WTC11 (cell line): ENCODE measurements at regions not wholly inside any gene's neighbourhood (a gene's known extent, or its start where the extent isn't known, plus 50 kb on each side); places are given as distances from the start of the nearest gene placed in this dataset.

Experiments used
- ATAC-seq: fragments of 200-7000 bp; cut with Tn5 transposase; 2 replicates; pipeline ENCODE4 v1.10.0; 2021; ENCODE audit warnings: mild to moderate bottlenecking, moderate library complexity
- CTCF ChIA-PET: fragments of 300-600 bp; sonication (Branson Sonifier 250); formaldehyde crosslinking; loops from one replicate; lab custom pipeline; 2021; ENCODE audit warnings: antibody characterized with exemption; lab: Charles Lee
- POLR2A ChIA-PET: fragments of 350-600 bp; sonication (Branson Sonifier 250); formaldehyde crosslinking; loops from one replicate; lab custom pipeline; 2021; ENCODE audit warnings: antibody characterized with exemption; lab: Charles Lee
- DNase-seq: peaks from one replicate; pipeline ENCODE4 v3.0.0; 2021; ENCODE audit warnings: low spot score
- H3K27ac Mint-ChIP-seq: 2 replicates; pipeline ENCODE4 v1.8.0; 2021; ENCODE audit warnings: mixed read lengths
- H3K27me3 Mint-ChIP-seq: 2 replicates; pipeline ENCODE4 v1.8.0; 2021; ENCODE audit warnings: low read depth, mild to moderate bottlenecking, moderate library complexity, mixed read lengths
- H3K36me3 Mint-ChIP-seq: 2 replicates; pipeline ENCODE4 v1.8.0; 2021; ENCODE audit warnings: mixed read lengths
- H3K4me1 Mint-ChIP-seq: 2 replicates; pipeline ENCODE4 v1.8.0; 2022; ENCODE audit warnings: mixed read lengths
- H3K4me3 Mint-ChIP-seq: 2 replicates; pipeline ENCODE4 v1.8.0; 2021; ENCODE audit warnings: mild to moderate bottlenecking, moderate library complexity, mixed read lengths
- H3K9me3 Mint-ChIP-seq: 2 replicates; pipeline ENCODE4 v1.8.0; 2021; ENCODE audit warnings: mixed read lengths
- ARID4B ChIP-seq: sonication (generic); formaldehyde crosslinking; IDR thresholded peaks from 2 replicates; pipeline ENCODE4 v1.8.0; 2023; ENCODE audit warnings: missing genetic modification reagents, mild to moderate bottlenecking, borderline replicate concordance
- ATF2 ChIP-seq: sonication (generic); formaldehyde crosslinking; IDR thresholded peaks from 2 replicates; pipeline ENCODE4 v1.8.1; 2022; ENCODE audit warnings: low read depth, missing genetic modification reagents, borderline replicate concordance
- CBFB ChIP-seq: sonication (generic); formaldehyde crosslinking; IDR thresholded peaks from 2 replicates; pipeline ENCODE4 v1.8.1; 2022; ENCODE audit warnings: mild to moderate bottlenecking, low read depth, missing genetic modification reagents
- CDX4 ChIP-seq: fragments of 250-450 bp; sonication (Bioruptor Pico); IDR thresholded peaks from 2 replicates; pipeline ENCODE4 v1.9.0; 2021; ENCODE audit warnings: moderate library complexity, mild to moderate bottlenecking, inconsistent platforms, borderline replicate concordance
- E2F5 ChIP-seq: sonication (generic); formaldehyde crosslinking; IDR thresholded peaks from 2 replicates; pipeline ENCODE4 v1.8.1; 2022; ENCODE audit warnings: mild to moderate bottlenecking, moderate library complexity, missing genetic modification reagents
- ESRRA ChIP-seq: sonication (generic); formaldehyde crosslinking; IDR thresholded peaks from 2 replicates; pipeline ENCODE4 v1.8.1; 2022; ENCODE audit warnings: mild to moderate bottlenecking, missing genetic modification reagents, borderline replicate concordance
- GRHL2 ChIP-seq: fragments of 250-450 bp; sonication (Bioruptor Pico); IDR thresholded peaks from 2 replicates; pipeline ENCODE4 v1.8.0; 2022; ENCODE audit warnings: mild to moderate bottlenecking, moderate library complexity; ENCODE audit not compliant: insufficient replicate concordance, severe bottlenecking
- IRF1 ChIP-seq: sonication (generic); formaldehyde crosslinking; IDR thresholded peaks from 2 replicates; pipeline ENCODE4 v1.8.0; 2023; ENCODE audit warnings: missing genetic modification reagents
- SMAD3 ChIP-seq: sonication (generic); formaldehyde crosslinking; IDR thresholded peaks from 2 replicates; pipeline ENCODE4 v1.8.0; 2022; ENCODE audit warnings: missing genetic modification reagents, mild to moderate bottlenecking, borderline replicate concordance
- TCF7 ChIP-seq: sonication (generic); formaldehyde crosslinking; IDR thresholded peaks from 2 replicates; pipeline ENCODE4 v1.8.0; 2022; ENCODE audit warnings: mild to moderate bottlenecking, low read depth, missing genetic modification reagents, moderate library complexity
- ZNF219 ChIP-seq: sonication (generic); formaldehyde crosslinking; IDR thresholded peaks from 2 replicates; pipeline ENCODE4 v1.8.0; 2023; ENCODE audit warnings: missing genetic modification reagents, mild to moderate bottlenecking, borderline replicate concordance
- ZNF232 ChIP-seq: sonication (generic); formaldehyde crosslinking; IDR thresholded peaks from 2 replicates; pipeline ENCODE4 v1.8.0; 2022; ENCODE audit warnings: mild to moderate bottlenecking, missing genetic modification reagents
- ZNF512 ChIP-seq: sonication (generic); formaldehyde crosslinking; IDR thresholded peaks from 2 replicates; pipeline ENCODE4 v1.8.1; 2022; ENCODE audit warnings: missing genetic modification reagents, borderline replicate concordance
- ZSCAN18 ChIP-seq: fragments of 250-450 bp; sonication (Bioruptor Pico); IDR thresholded peaks from 2 replicates; pipeline ENCODE4 v2.1.2; 2022; ENCODE audit warnings: mild to moderate bottlenecking, moderate library complexity

GRCh38 chr1:230556453-230556852 lies 85.8 kb upstream of the COG2 start:
- H3K27ac Mint-ChIP-seq = no peak overlapping the region
- H3K36me3 Mint-ChIP-seq = no peaks in the 10 kb centered on the region
- no peak for TF ChIP-seq TCF7 (CRISPR knock-in tag)
- no peak for TF ChIP-seq CDX4
- TF ChIP-seq ATF2 (CRISPR knock-in tag) = no peak
- no peak for TF ChIP-seq ESRRA (CRISPR knock-in tag)
- no peak for TF ChIP-seq E2F5 (CRISPR knock-in tag)
- TF ChIP-seq ZNF219 = no peak
- no peak for TF ChIP-seq IRF1 (CRISPR knock-in tag)
- no peak for TF ChIP-seq ZNF232 (CRISPR knock-in tag)
- TF ChIP-seq CBFB (CRISPR knock-in tag) = no peak
- TF ChIP-seq ZNF512 = no peak
- no peak for TF ChIP-seq SMAD3 (CRISPR knock-in tag)
- TF ChIP-seq GRHL2 (CRISPR knock-in tag) = no peak
- TF ChIP-seq ZSCAN18 (CRISPR knock-in tag) = no peak
- TF ChIP-seq ARID4B (CRISPR knock-in tag) = no peak
- TF ChIP-seq, all 79 proteins: peak for 0
- CTCF ChIA-PET = no interaction called here
- POLR2A ChIA-PET = no interaction called here
- ATAC-seq (no peak), DNase-seq (no peak)
- peaks cover 4% of the 10 kb centered on the region for H3K27me3 Mint-ChIP-seq
- H3K9me3 Mint-ChIP-seq = peaks cover 5% of the 10 kb centered on the region; the same call in 1 of the 2 replicates
- peaks cover 4% of the 10 kb centered on the region for H3K4me1 Mint-ChIP-seq
- no peak overlapping the region for H3K4me3 Mint-ChIP-seq
